Kidney (tissue), 13 donors: ENCODE measurements at regions not wholly inside any gene's neighbourhood (a gene's known extent, or its start where the extent isn't known, plus 50 kb on each side); places are given as distances from the start of the nearest gene placed in this dataset.

ENCODE experiments used
- DNase-seq, 5 donors: peaks; one replicate each; pipeline ENCODE4 v3.0.0-alpha.2; 2013 to 2020
- FAIRE-seq: peaks from 2 replicates; lab custom pipeline; 2012; peaks lifted over from hg19 to GRCh38; lab: Jason Lieb, UNC
- H3K27ac ChIP-seq, 2 donors: one replicate each; pipeline ENCODE4 v1.7.0; 2013; ENCODE audit warnings: low read depth in 2 of 2, low read length in 2 of 2, inconsistent platforms in 1 of 2
- H3K27me3 ChIP-seq: one replicate; pipeline ENCODE4 v1.7.1; 2013; ENCODE audit warnings: low read length, inconsistent platforms; ENCODE audit not compliant: control insufficient read depth, insufficient read depth
- H3K36me3 ChIP-seq, 3 donors: one replicate each; pipeline versions ENCODE4 v1.7.0 to v1.7.1; 2013; ENCODE audit warnings: low read length in 3 of 3, control low read depth in 1 of 3, inconsistent platforms in 1 of 3; ENCODE audit not compliant: insufficient read depth in 3 of 3, control insufficient read depth in 2 of 3
- H3K4me1 ChIP-seq, 3 donors: one replicate each; pipeline versions ENCODE4 v1.7.0 to v1.7.1; 2013; ENCODE audit warnings: low read length in 3 of 3, inconsistent platforms in 1 of 3, low read depth in 1 of 3; ENCODE audit not compliant: control insufficient read depth in 2 of 3, insufficient read depth in 2 of 3
- H3K4me3 ChIP-seq, 3 donors: one replicate each; pipeline versions ENCODE4 v1.7.0 to v1.8.1; 2013; ENCODE audit warnings: low read length in 3 of 3, control low read depth in 1 of 3, inconsistent platforms in 1 of 3
- H3K9ac ChIP-seq, 3 donors: one replicate each; pipeline versions ENCODE4 v1.7.0 to v1.7.1; 2013; ENCODE audit warnings: low read length in 3 of 3, control low read depth in 1 of 3, inconsistent platforms in 1 of 3
- H3K9me3 ChIP-seq, 3 donors: one replicate each; pipeline versions ENCODE4 v1.7.0 to v1.7.1; 2013; ENCODE audit warnings: low read length in 3 of 3, control low read depth in 1 of 3, inconsistent platforms in 1 of 3; ENCODE audit not compliant: control insufficient read depth in 2 of 3, insufficient read depth in 1 of 3
- CTCF ChIP-seq: IDR thresholded peaks from 3 replicates; pipeline ENCODE4 v1.5.1; 2012; ENCODE audit warnings: mild to moderate bottlenecking, moderate library complexity, borderline replicate concordance; ENCODE audit not compliant: insufficient read depth; ENCODE audit errors: extremely low read depth
- intact Hi-C: fragments of 100-400 bp; cut with DNase I; formaldehyde crosslinking; loops from one replicate; pipeline ENCODE4 v1.11.1; 2022
- donor health status: control.
- donor health status: control.
- donor health status: control.
- donor health status: control.
- donor health status: control.
- donor health status: DM: yes; HTN: yes; CAD: no.
- donor health status: Normal renal cell carcinoma (clear cell type).

DNA sequence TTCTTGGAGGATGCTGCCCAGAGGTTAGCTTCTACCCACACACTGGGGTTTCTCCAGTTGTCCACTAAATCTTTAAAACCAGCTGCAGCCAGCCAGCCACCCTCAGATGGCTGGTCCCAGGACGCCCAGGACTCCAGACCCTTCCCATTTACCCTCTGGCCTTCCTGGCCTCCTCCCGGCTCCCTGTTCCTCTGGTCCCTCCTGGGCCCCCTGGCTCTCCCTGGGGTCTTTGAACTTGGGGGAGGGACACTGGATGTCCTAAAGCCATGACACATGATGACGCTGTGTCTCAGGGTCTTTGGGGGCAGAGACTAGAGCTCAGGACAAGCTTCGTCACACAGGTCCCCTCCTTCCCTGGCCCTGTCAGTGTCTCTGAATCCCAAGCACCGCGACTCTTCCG is 201.1 kb upstream of the HDAC4 start:
- no peak for TF ChIP-seq CTCF
- no peak for FAIRE-seq

DNA sequence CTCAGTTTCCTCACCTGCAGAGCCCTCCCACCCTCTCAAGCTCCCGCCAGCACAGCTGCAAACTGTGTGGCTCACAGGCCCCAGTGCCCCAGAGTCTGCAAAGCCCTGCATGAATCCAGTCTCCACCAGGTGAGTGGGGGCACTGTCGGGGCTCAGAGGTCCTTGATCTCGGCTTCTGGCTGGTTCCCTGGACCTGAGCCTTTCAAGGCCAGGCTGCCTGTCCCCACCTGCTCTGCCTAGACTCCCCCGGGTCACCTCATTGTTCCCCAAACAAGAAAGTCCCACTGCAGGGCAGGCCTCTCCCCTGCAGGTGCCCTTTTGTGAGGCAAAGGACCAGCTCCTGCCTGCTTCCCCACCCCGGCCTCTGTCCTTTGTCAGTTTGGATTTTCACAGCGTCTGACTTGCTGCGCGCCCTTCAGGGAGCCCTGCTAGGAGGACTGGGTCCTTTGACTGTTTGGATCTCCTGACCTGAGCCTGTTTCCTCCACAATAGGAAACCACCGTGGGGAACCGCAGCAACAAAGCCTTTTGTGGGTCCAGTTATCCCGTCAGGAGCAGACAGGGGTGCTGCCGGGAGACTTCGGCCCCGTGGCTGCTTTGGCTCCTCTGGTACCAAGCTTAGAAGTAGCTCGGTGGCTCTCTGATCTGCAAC is 200.5 kb upstream of the HDAC4 start:
- no peak overlapping the region for H3K4me3 ChIP-seq
- no peak overlapping the region for H3K27ac ChIP-seq
- FAIRE-seq (no peak), DNase-seq (peak in 1 of 5 donors; percentile 53)
- H3K36me3 ChIP-seq, result no peaks in the 10 kb centered on the region
- intact Hi-C loops, result no loop called here
- no peak overlapping the region for H3K9ac ChIP-seq
- H3K27me3 ChIP-seq, result no peaks in the 10 kb centered on the region
- H3K4me1 ChIP-seq, result no peaks in the 10 kb centered on the region
- no peaks in the 10 kb centered on the region for H3K9me3 ChIP-seq
- TF ChIP-seq CTCF, result no peak

More for the DNA sequence above, 201.1 kb upstream of the HDAC4 start:
- DNase-seq, result no peak
- intact Hi-C loops, result no loop called here
- H3K9ac ChIP-seq, result no peak overlapping the region
- H3K27me3 ChIP-seq, result no peaks in the 10 kb centered on the region
- H3K4me3 ChIP-seq, result no peak overlapping the region
- H3K36me3 ChIP-seq, result no peaks in the 10 kb centered on the region
- no peaks in the 10 kb centered on the region for H3K4me1 ChIP-seq
- H3K9me3 ChIP-seq, result peaks cover 0 to 1% (median 0%) of the 10 kb centered on the region in 3 donors
- no peak overlapping the region for H3K27ac ChIP-seq

GRCh38 chr2:239600650-239601049 is 199.8 kb upstream of the HDAC4 start:
- Histone ChIP-seq H3K9me3 (no peaks in the 10 kb centered on the region), H3K9ac (no peak overlapping the region), H3K4me3 (no peak overlapping the region), H3K27me3 (no peaks in the 10 kb centered on the region), H3K36me3 (no peaks in the 10 kb centered on the region), H3K27ac (no peak overlapping the region), H3K4me1 (no peaks in the 10 kb centered on the region)
- DNase-seq, result peak in 2 of 5 donors; percentile 5 to 28
- no peak for TF ChIP-seq CTCF
- FAIRE-seq, result no peak
- intact Hi-C loops, result no loop called here
